IPS-NIHi7 (cell line): ENCODE measurements at regions not wholly inside any gene's neighbourhood (a gene's known extent, or its start where the extent isn't known, plus 50 kb on each side); places are given as distances from the start of the nearest gene placed in this dataset.
"Not testable (repeated sequence)": the region's sequence is repeated elsewhere in the genome, so short reads cannot be mapped to it uniquely, and the experiment has no call there.

Experiments used
- DNase-seq: peaks from one replicate; pipeline ENCODE4 v3.0.0; 2012; ENCODE audit warnings: mixed read lengths; ENCODE audit errors: extremely low spot score

- DNase-seq = not testable (repeated sequence)
These were observed 141.4 kb downstream of the SPRY1 start for GRCh38 chr4:123537906-123538402.

GRCh38 chr4:123545667-123546572 lies 149.3 kb downstream of the SPRY1 start:
- DNase-seq = no peak

- no peak for DNase-seq
These were observed 150.0 kb downstream of the SPRY1 start for GRCh38 chr4:123546573-123547060.

GRCh38 chr4:123547216-123548165 lies 150.9 kb downstream of the SPRY1 start:
- peak; percentile 82 for DNase-seq

GRCh38 chr4:123553279-123553678 lies 156.7 kb downstream of the SPRY1 start:
- no peak for DNase-seq

- DNase-seq = no peak
These were observed 157.4 kb downstream of the SPRY1 start for GRCh38 chr4:123553733-123554637.

GRCh38 chr4:123554801-123555232 lies 158.2 kb downstream of the SPRY1 start:
- DNase-seq = no peak

- DNase-seq = no peak
These were observed 158.7 kb downstream of the SPRY1 start for GRCh38 chr4:123555233-123555806.

- no peak for DNase-seq
These were observed 159.2 kb downstream of the SPRY1 start for GRCh38 chr4:123555807-123556273.

GRCh38 chr4:123556526-123556925 lies 159.9 kb downstream of the SPRY1 start:
- DNase-seq = no peak

GRCh38 chr4:123557857-123558536 lies 161.4 kb downstream of the SPRY1 start:
- no peak for DNase-seq

GRCh38 chr4:123558865-123559264 lies 162.3 kb downstream of the SPRY1 start:
- DNase-seq = no peak

GRCh38 chr4:123559955-123560871 lies 163.6 kb downstream of the SPRY1 start:
- no peak for DNase-seq

- DNase-seq = no peak
These were observed 164.9 kb downstream of the SPRY1 start for GRCh38 chr4:123561525-123561924.

- DNase-seq = no peak
These were observed 166.6 kb downstream of the SPRY1 start for GRCh38 chr4:123562994-123563750.

GRCh38 chr4:123564758-123565346 lies 168.3 kb downstream of the SPRY1 start:
- DNase-seq = peak; percentile 90

GRCh38 chr4:123568936-123569335 lies 172.3 kb downstream of the SPRY1 start:
- no peak for DNase-seq

GRCh38 chr4:123569541-123569940 lies 172.9 kb downstream of the SPRY1 start:
- DNase-seq = no peak
